SK-N-SH treated with all-trans-retinoic acid at 6 μM for 48 hours (cell line): ENCODE measurements at regions not wholly inside any gene's neighbourhood (a gene's known extent, or its start where the extent isn't known, plus 50 kb on each side); places are given as distances from the start of the nearest gene placed in this dataset.

ENCODE experiments used
- ATAC-seq: fragments of 200-7000 bp; cut with Tn5 transposase; 3 replicates; pipeline ENCODE4 v1.9.1; 2020; ENCODE audit warnings: mild to moderate bottlenecking, moderate library complexity
- ARNTL ChIP-seq: fragments of 450-650 bp; formaldehyde crosslinking; IDR thresholded peaks from 2 replicates; pipeline ENCODE4 v1.5.0; 2020; ENCODE audit warnings: low read depth, mild to moderate bottlenecking, moderate library complexity, borderline replicate concordance
- BACH2 ChIP-seq: fragments of 250-450 bp; sonication (Bioruptor Pico); IDR thresholded peaks from 2 replicates; pipeline ENCODE4 v1.9.0; 2021; ENCODE audit warnings: mild to moderate bottlenecking, borderline replicate concordance
- CSDC2 ChIP-seq: fragments of 250-450 bp; sonication (Bioruptor Pico); IDR thresholded peaks from 2 replicates; pipeline ENCODE4 v1.5.0; 2020; ENCODE audit warnings: mild to moderate bottlenecking, moderate library complexity
- ESRRG ChIP-seq: fragments of 250-450 bp; sonication (Bioruptor Pico); IDR thresholded peaks from 2 replicates; pipeline ENCODE4 v1.6.1; 2021; ENCODE audit warnings: mild to moderate bottlenecking
- GLIS3 ChIP-seq: fragments of 250-450 bp; sonication (Bioruptor Pico); IDR thresholded peaks from 2 replicates; pipeline ENCODE4 v1.5.0; 2020; ENCODE audit warnings: mild to moderate bottlenecking, moderate library complexity
- ISL1 ChIP-seq: fragments of 250-450 bp; sonication (Bioruptor Pico); IDR thresholded peaks from 2 replicates; pipeline ENCODE4 v2.1.2; 2022; ENCODE audit warnings: mild to moderate bottlenecking, moderate library complexity
- OSR1 ChIP-seq: fragments of 250-450 bp; sonication (Bioruptor Pico); IDR thresholded peaks from 2 replicates; pipeline ENCODE4 v1.8.0; 2022; ENCODE audit warnings: moderate library complexity, mild to moderate bottlenecking, inconsistent platforms
- PPARA ChIP-seq: fragments of 250-450 bp; sonication (Bioruptor Pico); IDR thresholded peaks from 2 replicates; pipeline ENCODE4 v1.5.0; 2020; ENCODE audit warnings: mild to moderate bottlenecking, borderline replicate concordance
- RARB ChIP-seq: fragments of 250-450 bp; sonication (Bioruptor Pico); IDR thresholded peaks from 2 replicates; pipeline ENCODE4 v1.8.0; 2021; ENCODE audit warnings: mild to moderate bottlenecking, moderate library complexity
- SNAI2 ChIP-seq: fragments of 250-450 bp; sonication (Bioruptor Pico); IDR thresholded peaks from 2 replicates; pipeline ENCODE4 v1.5.0; 2020; ENCODE audit warnings: mild to moderate bottlenecking, moderate library complexity
- TCF4 ChIP-seq: fragments of 250-450 bp; sonication (Bioruptor Pico); IDR thresholded peaks from 2 replicates; pipeline ENCODE4 v1.8.0; 2021; ENCODE audit warnings: mild to moderate bottlenecking, moderate library complexity, borderline replicate concordance
- TOX ChIP-seq: fragments of 250-450 bp; sonication (Bioruptor Pico); IDR thresholded peaks from 2 replicates; pipeline ENCODE4 v1.8.0; 2021; ENCODE audit warnings: mild to moderate bottlenecking, moderate library complexity, borderline replicate concordance
- ZNF565 ChIP-seq: fragments of 450-650 bp; formaldehyde crosslinking; conservative IDR thresholded peaks from 2 replicates; pipeline ENCODE4 v1.5.0; 2020; ENCODE audit warnings: low read depth, mild to moderate bottlenecking, moderate library complexity
- ZNF70 ChIP-seq: fragments of 450-650 bp; formaldehyde crosslinking; IDR thresholded peaks from 2 replicates; pipeline ENCODE4 v1.5.0; 2020; ENCODE audit warnings: mild to moderate bottlenecking, moderate library complexity
- ZNF8 ChIP-seq: fragments of 450-650 bp; formaldehyde crosslinking; IDR thresholded peaks from 2 replicates; pipeline ENCODE4 v1.5.0; 2020; ENCODE audit warnings: mild to moderate bottlenecking, moderate library complexity
- TF ChIP-seq, protein P1 (sequence below): fragments of 250-450 bp; sonication (Bioruptor Pico); IDR thresholded peaks from 2 replicates; pipeline ENCODE4 v1.8.0; 2021; ENCODE audit warnings: low read depth, mild to moderate bottlenecking, moderate library complexity, borderline replicate concordance
- TF ChIP-seq, protein P2 (sequence below): fragments of 250-450 bp; sonication (Bioruptor Pico); IDR thresholded peaks from 2 replicates; pipeline ENCODE4 v1.5.1; 2021; ENCODE audit warnings: mild to moderate bottlenecking, moderate library complexity
- TF ChIP-seq, protein P3 (sequence below): fragments of 250-450 bp; sonication (Bioruptor Pico); IDR thresholded peaks from 2 replicates; pipeline ENCODE4 v1.8.0; 2020; ENCODE audit warnings: mild to moderate bottlenecking, moderate library complexity, borderline replicate concordance
- TF ChIP-seq, protein P4 (sequence below): fragments of 250-450 bp; sonication (Bioruptor Pico); IDR thresholded peaks from 2 replicates; pipeline ENCODE4 v1.5.0; 2020; ENCODE audit warnings: mild to moderate bottlenecking, moderate library complexity
- TF ChIP-seq, protein P5 (sequence below): fragments of 250-450 bp; sonication (Bioruptor Pico); IDR thresholded peaks from 2 replicates; pipeline ENCODE4 v1.5.1; 2020; ENCODE audit warnings: low read depth, mild to moderate bottlenecking, moderate library complexity

DNA sequence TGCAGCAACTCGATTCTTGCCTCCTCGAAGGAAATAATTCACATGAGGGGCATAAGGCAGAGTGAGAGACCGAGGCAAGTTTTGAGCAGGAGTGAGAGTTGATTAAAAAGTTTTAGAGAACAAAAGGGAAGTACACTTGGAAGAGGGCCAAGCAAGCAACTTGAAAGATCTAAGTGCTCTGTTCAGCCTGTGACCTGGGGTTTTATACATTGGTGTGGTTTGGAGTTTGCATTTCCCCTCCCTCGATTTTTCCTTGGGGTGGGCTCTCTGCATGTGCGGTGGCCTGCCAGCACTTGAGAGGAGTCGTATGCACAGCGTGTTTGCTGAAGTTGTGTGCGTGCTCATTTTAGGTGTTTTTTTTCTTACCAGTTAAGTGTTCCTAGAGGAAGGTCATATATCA, 356.4 kb downstream of the KLHL4 start (continued):
- no peak for TF ChIP-seq ZNF70 (CRISPR knock-in tag)
- TF ChIP-seq TOX (CRISPR knock-in tag): no peak
- no peak for TF ChIP-seq BACH2

DNA sequence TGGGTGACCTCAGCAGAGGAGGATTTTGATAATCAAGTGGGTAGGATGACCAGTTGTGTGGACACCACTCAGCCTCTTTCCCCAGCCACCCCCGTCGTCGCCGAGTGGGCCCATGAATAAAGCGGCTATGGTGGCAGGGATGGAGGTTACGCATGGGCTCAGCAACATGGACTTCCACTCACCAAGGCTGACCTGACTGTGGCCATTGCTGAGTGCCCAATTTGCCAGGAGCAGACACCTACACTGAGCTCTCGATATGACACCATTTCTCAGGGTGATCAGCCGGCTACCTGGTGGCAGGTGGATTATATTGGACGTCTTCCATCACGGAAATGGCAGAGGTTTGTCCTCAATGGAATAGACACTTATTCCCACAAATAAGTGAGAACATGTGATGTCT, 361.3 kb downstream of the KLHL4 start:
- no peak for ATAC-seq
- TF ChIP-seq RARB (CRISPR knock-in tag) (no peak), ISL1 (CRISPR knock-in tag) (no peak), GLIS3 (CRISPR knock-in tag) (no peak), ZNF565 (no peak), PPARA (CRISPR knock-in tag) (no peak), ARNTL (CRISPR knock-in tag) (no peak), OSR1 (CRISPR knock-in tag) (no peak), TOX (CRISPR knock-in tag) (no peak), BACH2 (no peak), SNAI2 (CRISPR knock-in tag) (no peak), ZNF70 (CRISPR knock-in tag) (no peak), TCF4 (CRISPR knock-in tag) (no peak), ESRRG (CRISPR knock-in tag) (no peak), CSDC2 (no peak), ZNF8 (no peak)
- TF ChIP-seq, protein P1, sequence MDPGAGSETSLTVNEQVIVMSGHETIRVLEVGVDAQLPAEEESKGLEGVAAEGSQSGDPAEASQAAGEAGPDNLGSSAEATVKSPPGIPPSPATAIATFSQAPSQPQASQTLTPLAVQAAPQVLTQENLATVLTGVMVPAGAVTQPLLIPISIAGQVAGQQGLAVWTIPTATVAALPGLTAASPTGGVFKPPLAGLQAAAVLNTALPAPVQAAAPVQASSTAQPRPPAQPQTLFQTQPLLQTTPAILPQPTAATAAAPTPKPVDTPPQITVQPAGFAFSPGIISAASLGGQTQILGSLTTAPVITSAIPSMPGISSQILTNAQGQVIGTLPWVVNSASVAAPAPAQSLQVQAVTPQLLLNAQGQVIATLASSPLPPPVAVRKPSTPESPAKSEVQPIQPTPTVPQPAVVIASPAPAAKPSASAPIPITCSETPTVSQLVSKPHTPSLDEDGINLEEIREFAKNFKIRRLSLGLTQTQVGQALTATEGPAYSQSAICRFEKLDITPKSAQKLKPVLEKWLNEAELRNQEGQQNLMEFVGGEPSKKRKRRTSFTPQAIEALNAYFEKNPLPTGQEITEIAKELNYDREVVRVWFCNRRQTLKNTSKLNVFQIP: no peak
- TF ChIP-seq, protein P2, sequence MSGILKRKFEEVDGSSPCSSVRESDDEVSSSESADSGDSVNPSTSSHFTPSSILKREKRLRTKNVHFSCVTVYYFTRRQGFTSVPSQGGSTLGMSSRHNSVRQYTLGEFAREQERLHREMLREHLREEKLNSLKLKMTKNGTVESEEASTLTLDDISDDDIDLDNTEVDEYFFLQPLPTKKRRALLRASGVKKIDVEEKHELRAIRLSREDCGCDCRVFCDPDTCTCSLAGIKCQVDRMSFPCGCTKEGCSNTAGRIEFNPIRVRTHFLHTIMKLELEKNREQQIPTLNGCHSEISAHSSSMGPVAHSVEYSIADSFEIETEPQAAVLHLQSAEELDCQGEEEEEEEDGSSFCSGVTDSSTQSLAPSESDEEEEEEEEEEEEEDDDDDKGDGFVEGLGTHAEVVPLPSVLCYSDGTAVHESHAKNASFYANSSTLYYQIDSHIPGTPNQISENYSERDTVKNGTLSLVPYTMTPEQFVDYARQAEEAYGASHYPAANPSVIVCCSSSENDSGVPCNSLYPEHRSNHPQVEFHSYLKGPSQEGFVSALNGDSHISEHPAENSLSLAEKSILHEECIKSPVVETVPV (CRISPR knock-in tag): no peak
- TF ChIP-seq, protein P3, sequence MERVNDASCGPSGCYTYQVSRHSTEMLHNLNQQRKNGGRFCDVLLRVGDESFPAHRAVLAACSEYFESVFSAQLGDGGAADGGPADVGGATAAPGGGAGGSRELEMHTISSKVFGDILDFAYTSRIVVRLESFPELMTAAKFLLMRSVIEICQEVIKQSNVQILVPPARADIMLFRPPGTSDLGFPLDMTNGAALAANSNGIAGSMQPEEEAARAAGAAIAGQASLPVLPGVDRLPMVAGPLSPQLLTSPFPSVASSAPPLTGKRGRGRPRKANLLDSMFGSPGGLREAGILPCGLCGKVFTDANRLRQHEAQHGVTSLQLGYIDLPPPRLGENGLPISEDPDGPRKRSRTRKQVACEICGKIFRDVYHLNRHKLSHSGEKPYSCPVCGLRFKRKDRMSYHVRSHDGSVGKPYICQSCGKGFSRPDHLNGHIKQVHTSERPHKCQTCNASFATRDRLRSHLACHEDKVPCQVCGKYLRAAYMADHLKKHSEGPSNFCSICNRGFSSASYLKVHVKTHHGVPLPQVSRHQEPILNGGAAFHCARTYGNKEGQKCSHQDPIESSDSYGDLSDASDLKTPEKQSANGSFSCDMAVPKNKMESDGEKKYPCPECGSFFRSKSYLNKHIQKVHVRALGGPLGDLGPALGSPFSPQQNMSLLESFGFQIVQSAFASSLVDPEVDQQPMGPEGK: no peak
- TF ChIP-seq, protein P4, sequence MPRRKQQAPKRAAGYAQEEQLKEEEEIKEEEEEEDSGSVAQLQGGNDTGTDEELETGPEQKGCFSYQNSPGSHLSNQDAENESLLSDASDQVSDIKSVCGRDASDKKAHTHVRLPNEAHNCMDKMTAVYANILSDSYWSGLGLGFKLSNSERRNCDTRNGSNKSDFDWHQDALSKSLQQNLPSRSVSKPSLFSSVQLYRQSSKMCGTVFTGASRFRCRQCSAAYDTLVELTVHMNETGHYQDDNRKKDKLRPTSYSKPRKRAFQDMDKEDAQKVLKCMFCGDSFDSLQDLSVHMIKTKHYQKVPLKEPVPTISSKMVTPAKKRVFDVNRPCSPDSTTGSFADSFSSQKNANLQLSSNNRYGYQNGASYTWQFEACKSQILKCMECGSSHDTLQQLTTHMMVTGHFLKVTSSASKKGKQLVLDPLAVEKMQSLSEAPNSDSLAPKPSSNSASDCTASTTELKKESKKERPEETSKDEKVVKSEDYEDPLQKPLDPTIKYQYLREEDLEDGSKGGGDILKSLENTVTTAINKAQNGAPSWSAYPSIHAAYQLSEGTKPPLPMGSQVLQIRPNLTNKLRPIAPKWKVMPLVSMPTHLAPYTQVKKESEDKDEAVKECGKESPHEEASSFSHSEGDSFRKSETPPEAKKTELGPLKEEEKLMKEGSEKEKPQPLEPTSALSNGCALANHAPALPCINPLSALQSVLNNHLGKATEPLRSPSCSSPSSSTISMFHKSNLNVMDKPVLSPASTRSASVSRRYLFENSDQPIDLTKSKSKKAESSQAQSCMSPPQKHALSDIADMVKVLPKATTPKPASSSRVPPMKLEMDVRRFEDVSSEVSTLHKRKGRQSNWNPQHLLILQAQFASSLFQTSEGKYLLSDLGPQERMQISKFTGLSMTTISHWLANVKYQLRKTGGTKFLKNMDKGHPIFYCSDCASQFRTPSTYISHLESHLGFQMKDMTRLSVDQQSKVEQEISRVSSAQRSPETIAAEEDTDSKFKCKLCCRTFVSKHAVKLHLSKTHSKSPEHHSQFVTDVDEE (CRISPR knock-in tag): no peak
- TF ChIP-seq, protein P5, sequence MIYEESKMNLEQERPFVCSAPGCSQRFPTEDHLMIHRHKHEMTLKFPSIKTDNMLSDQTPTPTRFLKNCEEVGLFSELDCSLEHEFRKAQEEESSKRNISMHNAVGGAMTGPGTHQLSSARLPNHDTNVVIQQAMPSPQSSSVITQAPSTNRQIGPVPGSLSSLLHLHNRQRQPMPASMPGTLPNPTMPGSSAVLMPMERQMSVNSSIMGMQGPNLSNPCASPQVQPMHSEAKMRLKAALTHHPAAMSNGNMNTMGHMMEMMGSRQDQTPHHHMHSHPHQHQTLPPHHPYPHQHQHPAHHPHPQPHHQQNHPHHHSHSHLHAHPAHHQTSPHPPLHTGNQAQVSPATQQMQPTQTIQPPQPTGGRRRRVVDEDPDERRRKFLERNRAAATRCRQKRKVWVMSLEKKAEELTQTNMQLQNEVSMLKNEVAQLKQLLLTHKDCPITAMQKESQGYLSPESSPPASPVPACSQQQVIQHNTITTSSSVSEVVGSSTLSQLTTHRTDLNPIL (CRISPR knock-in tag): no peak

DNA sequence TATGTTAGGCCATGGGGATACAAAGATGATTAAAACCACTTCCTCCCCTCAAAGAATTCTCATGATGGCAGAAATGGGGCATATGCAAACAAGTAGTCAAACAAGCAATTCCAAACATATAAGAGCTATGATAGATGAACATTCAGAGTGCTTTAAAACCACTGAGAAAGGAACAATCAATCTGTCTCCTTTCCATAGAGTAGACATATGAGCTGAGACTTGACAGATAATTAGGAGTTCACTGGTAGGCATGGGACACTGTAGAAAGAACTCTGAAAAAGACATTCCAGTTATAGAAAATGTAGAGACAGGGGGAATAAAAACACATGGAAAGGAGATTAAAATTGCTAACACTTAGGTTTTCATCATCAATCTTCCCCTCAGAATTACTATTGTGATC, 372.8 kb downstream of the KLHL4 start:
- no peak for ATAC-seq
- TF ChIP-seq, protein P3: no peak
- TF ChIP-seq ZNF8 (no peak), ZNF70 (CRISPR knock-in tag) (no peak), TCF4 (CRISPR knock-in tag) (no peak), ISL1 (CRISPR knock-in tag) (no peak)
